Activated naive CD4-positive, alpha-beta T cell treated with anti-CD3 and anti-CD28 coated beads, Interleukin-2, amount 10 ng/mL, durations not matched to agents 7 days and 5 days (primary cell): ENCODE measurements at regions not wholly inside any gene's neighbourhood (a gene's known extent, or its start where the extent isn't known, plus 50 kb on each side); places are given as distances from the start of the nearest gene placed in this dataset.

ENCODE experiments used
- CTCF ChIA-PET: fragments of 350-600 bp; sonication (Branson Sonifier 250); formaldehyde crosslinking; loops from one replicate; lab custom pipeline; 2021; ENCODE audit warnings: antibody characterized with exemption; lab: Charles Lee
- DNase-seq: peaks from one replicate; pipeline ENCODE4 v3.0.0-alpha.2; 2020
- H3K27ac Mint-ChIP-seq: one replicate; pipeline ENCODE4 v1.8.0; 2021; ENCODE audit warnings: mild to moderate bottlenecking, moderate library complexity, mixed read lengths
- H3K27me3 Mint-ChIP-seq: one replicate; pipeline ENCODE4 v1.8.0; 2021; ENCODE audit warnings: mild to moderate bottlenecking, mixed read lengths
- H3K36me3 Mint-ChIP-seq: one replicate; pipeline ENCODE4 v1.8.0; 2021; ENCODE audit warnings: mixed read lengths
- H3K4me1 Mint-ChIP-seq: one replicate; pipeline ENCODE4 v1.8.0; 2021; ENCODE audit warnings: mixed read lengths
- H3K4me3 Mint-ChIP-seq: one replicate; pipeline ENCODE4 v1.8.0; 2021; ENCODE audit warnings: mild to moderate bottlenecking, moderate library complexity, mixed read lengths
- H3K9me3 Mint-ChIP-seq: one replicate; pipeline ENCODE4 v1.8.0; 2021; ENCODE audit warnings: mixed read lengths

DNA sequence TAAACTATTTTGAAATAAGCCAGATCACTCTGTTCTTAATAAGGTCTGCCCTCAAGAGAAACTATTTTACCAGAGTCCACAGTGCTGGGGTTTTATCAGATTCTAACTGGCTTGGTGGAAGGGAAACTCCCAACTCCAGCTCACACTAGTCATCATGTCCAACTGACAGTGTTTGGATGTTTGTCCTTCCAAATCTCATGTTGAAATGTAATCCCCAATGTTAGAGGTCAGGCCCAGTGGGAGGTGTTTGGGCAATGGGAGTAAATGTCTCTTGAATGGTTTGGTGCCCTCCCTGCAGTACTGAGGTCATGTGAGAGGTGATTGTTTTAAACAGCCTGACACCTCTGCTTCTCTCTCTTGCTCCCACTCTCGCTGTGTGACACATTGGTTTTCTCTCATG is 1301.0 kb upstream of the CDH8 start:
- Mint-ChIP-seq H3K9me3 (peaks cover 9% of the 10 kb centered on the region), H3K4me1 (no peaks in the 10 kb centered on the region), H3K4me3 (no peak overlapping the region), H3K27ac (no peak overlapping the region), H3K27me3 (no peaks in the 10 kb centered on the region), H3K36me3 (no peaks in the 10 kb centered on the region)
- CTCF ChIA-PET, result no interaction called here
- DNase-seq, result no peak

DNA sequence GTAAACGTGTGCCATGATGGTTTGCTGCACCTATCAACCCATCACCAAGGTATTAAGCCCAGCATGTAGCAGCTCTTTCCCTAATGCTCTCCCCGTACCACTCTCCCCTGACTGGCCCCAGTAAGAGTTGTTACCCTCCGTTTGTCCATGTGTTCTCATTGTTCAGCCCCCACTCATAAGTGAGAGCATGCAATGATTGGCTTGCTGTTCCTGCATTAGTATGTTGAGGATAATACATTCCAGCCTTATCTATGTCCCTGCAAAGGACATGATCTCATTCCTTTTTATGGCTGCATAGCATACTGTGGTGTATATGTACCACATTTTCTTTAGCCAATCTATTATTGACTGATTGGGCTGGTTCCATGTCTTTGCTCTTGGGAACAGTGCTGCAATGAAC is 1294.9 kb upstream of the CDH8 start:
- CTCF ChIA-PET, result no interaction called here
- no peaks in the 10 kb centered on the region for H3K27me3 Mint-ChIP-seq
- H3K36me3 Mint-ChIP-seq, result no peaks in the 10 kb centered on the region
- H3K9me3 Mint-ChIP-seq, result peaks cover 11% of the 10 kb centered on the region
- DNase-seq, result no peak
- H3K4me1 Mint-ChIP-seq, result no peaks in the 10 kb centered on the region
- no peak overlapping the region for H3K4me3 Mint-ChIP-seq
- no peak overlapping the region for H3K27ac Mint-ChIP-seq

DNA sequence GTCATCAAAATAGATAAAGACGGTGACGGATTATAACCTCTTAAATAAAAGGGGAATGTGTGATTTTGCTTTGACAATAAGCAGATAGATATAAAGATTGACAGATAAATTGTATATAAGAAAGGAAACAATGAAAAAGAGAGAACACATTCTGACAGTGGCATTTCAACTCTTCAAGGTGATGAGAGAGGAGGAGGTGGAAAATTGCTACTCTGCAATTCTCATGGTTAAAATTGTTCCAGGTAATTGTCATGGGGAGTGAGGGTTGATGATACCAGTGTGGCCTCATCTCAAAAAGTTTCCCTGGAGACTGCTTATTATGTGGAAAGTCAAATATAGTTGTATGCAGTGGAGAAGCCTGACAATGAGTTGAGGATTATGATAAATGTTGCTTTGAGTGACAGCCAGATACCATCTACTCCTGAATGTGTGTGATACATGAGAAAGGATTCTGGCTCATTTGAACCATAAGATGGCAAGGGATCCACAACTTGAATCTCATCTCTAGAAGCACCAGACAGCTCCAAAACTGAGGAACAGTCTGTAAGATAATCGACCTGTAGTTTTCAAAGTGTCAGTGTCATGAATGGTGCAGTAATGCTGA is 1290.6 kb upstream of the CDH8 start:
- CTCF ChIA-PET, result no interaction called here
- DNase-seq, result no peak
- H3K4me1 Mint-ChIP-seq, result no peaks in the 10 kb centered on the region
- no peak overlapping the region for H3K4me3 Mint-ChIP-seq
- H3K27ac Mint-ChIP-seq, result no peak overlapping the region
- H3K36me3 Mint-ChIP-seq, result no peaks in the 10 kb centered on the region
- no peaks in the 10 kb centered on the region for H3K27me3 Mint-ChIP-seq
- H3K9me3 Mint-ChIP-seq, result peaks cover 7% of the 10 kb centered on the region

DNA sequence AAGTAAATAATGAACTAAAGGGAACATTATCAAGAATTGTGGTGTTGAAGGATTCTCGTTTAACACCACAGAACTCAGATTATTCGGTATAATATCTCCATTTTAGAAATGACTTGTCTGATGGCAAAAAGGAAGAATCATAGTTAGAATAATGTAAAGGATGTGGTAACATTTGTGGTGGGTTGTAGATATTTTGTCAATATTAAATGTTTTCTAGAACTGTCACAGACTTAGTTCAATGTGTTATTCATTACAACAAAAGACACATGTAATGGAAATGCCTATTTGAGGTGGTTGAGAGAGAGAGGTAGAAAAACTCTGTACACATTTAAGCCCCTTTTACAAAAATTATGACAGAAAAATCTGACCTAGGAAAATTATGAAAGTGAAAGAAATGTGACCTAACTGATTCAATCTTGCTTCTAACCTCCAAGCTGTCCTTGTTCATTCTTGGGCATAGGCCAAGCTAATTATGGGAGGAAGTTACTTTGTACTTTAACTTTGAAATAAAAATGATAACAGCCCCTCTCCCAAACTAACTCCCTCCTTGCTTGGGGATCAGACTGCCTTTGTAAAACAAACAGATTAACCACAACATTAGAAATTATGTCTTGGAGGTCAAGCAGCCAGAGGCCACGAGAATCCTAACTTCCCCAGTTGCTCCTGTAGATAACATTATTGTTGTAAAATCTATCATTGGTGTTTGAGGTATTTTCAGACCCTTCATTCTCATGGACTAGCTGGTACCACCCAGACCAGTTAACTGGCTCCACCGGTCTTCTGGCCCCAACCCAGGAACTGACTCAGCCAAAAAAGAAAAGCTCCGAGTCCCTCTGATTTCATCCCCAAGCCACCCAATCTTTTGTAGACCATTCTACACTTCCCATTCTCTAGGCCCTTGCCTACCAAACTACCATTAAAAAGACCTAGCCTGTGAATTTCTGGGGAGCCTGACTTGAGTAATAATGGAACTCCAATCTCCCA is 1287.8 kb upstream of the CDH8 start:
- H3K4me1 Mint-ChIP-seq, result no peaks in the 10 kb centered on the region
- no peak overlapping the region for H3K27ac Mint-ChIP-seq
- H3K9me3 Mint-ChIP-seq, result peaks cover 11% of the 10 kb centered on the region
- no peak for DNase-seq
- no peaks in the 10 kb centered on the region for H3K27me3 Mint-ChIP-seq
- CTCF ChIA-PET, result no interaction called here
- no peak overlapping the region for H3K4me3 Mint-ChIP-seq
- no peaks in the 10 kb centered on the region for H3K36me3 Mint-ChIP-seq

DNA sequence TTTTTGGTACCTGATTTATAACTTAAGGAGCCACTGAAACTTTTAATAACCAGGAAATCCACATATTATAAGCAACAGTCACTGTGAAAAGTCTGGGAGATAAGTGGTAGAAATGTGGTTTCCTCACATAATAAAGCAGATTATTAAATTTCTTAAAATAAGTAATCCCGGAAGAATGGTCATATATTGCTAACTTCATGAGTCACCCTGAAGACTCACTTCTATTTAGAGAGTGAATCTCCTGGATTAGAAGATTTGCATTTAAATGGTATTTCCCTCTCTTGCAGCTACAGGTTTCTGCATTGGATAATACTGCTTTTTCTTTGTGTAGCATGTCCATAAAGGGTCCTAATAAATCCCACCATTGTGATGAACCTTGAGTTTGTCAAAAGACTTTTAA is 1286.8 kb upstream of the CDH8 start:
- CTCF ChIA-PET, result no interaction called here
- Mint-ChIP-seq H3K9me3 (peaks cover 17% of the 10 kb centered on the region), H3K27me3 (no peaks in the 10 kb centered on the region), H3K36me3 (no peaks in the 10 kb centered on the region), H3K4me3 (no peak overlapping the region), H3K4me1 (no peaks in the 10 kb centered on the region), H3K27ac (no peak overlapping the region)
- no peak for DNase-seq

DNA sequence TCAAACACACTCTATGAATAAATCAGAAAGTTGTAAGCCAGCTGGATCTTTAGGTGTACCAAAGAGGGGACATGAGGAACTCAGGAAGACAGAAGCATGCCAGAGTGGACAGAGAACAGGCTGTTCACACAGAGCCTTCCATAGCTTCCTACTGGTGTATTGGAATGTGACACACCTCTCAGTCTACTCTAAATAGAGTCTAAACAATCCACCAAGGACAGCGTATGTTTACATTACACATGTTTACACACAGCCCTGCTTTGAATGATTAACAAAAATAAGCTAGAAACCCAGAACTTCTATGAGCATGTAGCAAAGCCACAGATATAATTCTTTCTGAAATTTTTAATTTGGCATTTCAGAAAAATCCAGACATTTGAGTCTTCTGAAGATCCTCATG is 1279.0 kb upstream of the CDH8 start:
- no peaks in the 10 kb centered on the region for H3K36me3 Mint-ChIP-seq
- H3K4me3 Mint-ChIP-seq, result no peak overlapping the region
- peaks cover 17% of the 10 kb centered on the region for H3K9me3 Mint-ChIP-seq
- no peaks in the 10 kb centered on the region for H3K4me1 Mint-ChIP-seq
- H3K27me3 Mint-ChIP-seq, result no peaks in the 10 kb centered on the region
- no peak for DNase-seq
- no peak overlapping the region for H3K27ac Mint-ChIP-seq
- CTCF ChIA-PET, result no interaction called here

DNA sequence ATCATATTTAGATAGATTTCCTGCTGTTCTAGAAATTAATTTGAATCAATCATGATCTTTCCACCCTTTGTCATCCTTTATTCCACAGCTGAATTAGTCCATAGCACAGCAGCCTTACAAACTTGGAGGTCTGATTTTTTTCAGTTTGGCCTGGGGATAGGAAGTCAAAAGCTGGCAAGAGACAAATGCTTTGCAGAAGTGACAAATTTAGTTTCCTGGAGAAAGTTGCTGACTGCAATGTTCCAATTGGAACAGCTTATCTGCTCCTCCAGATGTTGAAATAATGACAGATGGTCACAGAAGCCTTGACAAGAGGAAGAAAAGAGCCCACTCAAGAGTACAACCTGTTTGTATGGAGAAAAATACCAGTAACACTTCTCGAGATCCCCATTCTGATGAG is 1276.1 kb upstream of the CDH8 start:
- CTCF ChIA-PET, result no interaction called here
- no peak for DNase-seq
- H3K27me3 Mint-ChIP-seq, result no peaks in the 10 kb centered on the region
- no peaks in the 10 kb centered on the region for H3K4me1 Mint-ChIP-seq
- H3K27ac Mint-ChIP-seq, result no peak overlapping the region
- H3K36me3 Mint-ChIP-seq, result no peaks in the 10 kb centered on the region
- H3K4me3 Mint-ChIP-seq, result no peak overlapping the region
- peaks cover 9% of the 10 kb centered on the region for H3K9me3 Mint-ChIP-seq

DNA sequence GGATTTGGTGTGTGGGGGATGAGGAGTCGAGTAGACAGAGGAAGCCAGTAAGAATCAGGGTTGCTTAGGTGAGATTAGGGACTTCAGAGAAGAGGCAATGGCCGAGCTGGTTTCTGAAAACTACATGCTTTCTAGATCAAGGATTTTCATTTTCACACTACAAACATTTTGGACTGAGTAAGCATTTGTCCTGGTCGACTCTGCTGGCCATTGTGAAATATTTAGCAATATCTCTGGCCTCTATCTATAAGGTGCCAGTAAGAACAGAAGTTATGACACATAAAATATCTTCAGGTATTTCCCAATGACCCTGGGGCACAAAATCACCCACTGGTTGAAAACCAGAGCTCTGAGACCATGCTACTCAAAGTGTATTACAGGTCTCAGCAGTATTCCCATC is 1275.1 kb upstream of the CDH8 start:
- H3K9me3 Mint-ChIP-seq, result peaks cover 8% of the 10 kb centered on the region
- no peak for DNase-seq
- H3K27ac Mint-ChIP-seq, result no peak overlapping the region
- no peaks in the 10 kb centered on the region for H3K4me1 Mint-ChIP-seq
- H3K27me3 Mint-ChIP-seq, result no peaks in the 10 kb centered on the region
- CTCF ChIA-PET, result no interaction called here
- no peak overlapping the region for H3K4me3 Mint-ChIP-seq
- H3K36me3 Mint-ChIP-seq, result no peaks in the 10 kb centered on the region

DNA sequence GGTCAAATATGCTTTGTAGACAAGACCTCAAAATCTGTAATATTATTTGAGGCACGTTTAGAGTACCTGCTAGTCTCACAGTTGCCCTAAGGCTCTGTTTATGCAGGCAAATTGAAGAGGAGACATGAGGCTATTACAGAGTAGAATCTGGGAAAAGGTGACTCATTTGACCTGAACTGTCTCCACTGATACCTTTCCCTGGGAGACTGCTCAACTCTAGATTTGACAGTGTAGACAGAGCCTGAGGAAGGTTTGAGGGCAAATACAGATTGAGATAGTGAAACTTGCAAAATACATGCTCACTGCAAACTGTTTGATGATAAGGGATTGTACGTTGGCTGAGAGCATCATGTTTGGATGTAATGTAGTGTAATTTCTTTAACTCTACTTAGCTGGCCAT is 1266.6 kb upstream of the CDH8 start:
- Mint-ChIP-seq H3K4me3 (no peak overlapping the region), H3K27ac (no peak overlapping the region), H3K4me1 (no peaks in the 10 kb centered on the region), H3K9me3 (peaks cover 7% of the 10 kb centered on the region), H3K36me3 (no peaks in the 10 kb centered on the region), H3K27me3 (no peaks in the 10 kb centered on the region)
- no peak for DNase-seq
- CTCF ChIA-PET, result no interaction called here

DNA sequence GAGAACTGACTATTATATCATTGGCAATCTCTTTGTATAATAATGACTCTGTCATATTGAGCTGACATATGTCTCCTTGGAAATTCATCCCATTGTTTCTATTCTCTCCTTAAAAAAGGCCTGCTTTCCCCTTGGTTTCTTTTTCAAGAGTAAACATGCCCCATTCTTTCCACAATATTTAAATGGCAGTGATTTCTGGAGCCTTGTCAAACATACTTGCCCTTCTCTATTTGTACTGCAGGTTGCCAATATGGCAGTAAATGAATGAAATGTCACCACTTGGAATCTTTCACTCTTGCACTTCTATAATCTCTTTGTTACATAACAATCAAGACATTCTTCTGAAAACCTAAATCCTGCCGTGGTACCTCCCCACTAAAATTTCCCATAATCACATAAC is 1265.1 kb upstream of the CDH8 start:
- no peaks in the 10 kb centered on the region for H3K27me3 Mint-ChIP-seq
- no peaks in the 10 kb centered on the region for H3K4me1 Mint-ChIP-seq
- DNase-seq, result no peak
- no peaks in the 10 kb centered on the region for H3K36me3 Mint-ChIP-seq
- no peak overlapping the region for H3K27ac Mint-ChIP-seq
- CTCF ChIA-PET, result no interaction called here
- H3K4me3 Mint-ChIP-seq, result no peak overlapping the region
- H3K9me3 Mint-ChIP-seq, result peaks cover 7% of the 10 kb centered on the region

DNA sequence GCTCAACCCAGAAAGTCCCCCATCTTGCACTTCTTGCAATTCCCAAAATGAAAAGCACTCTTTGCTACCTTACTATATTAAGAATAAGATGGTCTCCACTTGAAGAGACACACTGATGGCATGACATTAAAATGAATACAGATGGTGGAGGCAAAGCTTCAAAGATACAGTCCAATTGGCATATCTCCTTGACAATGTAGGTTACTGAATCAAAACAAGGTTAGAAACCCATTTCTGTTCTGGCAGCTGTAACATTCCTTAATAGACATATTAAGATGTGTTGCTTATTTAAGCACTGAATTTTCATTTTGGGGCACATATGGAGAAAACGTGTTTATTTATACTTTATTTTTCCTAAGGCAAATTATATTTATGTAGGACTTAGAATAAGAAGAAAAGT is 1262.8 kb upstream of the CDH8 start:
- no peaks in the 10 kb centered on the region for H3K36me3 Mint-ChIP-seq
- no peaks in the 10 kb centered on the region for H3K27me3 Mint-ChIP-seq
- H3K27ac Mint-ChIP-seq, result no peak overlapping the region
- no peaks in the 10 kb centered on the region for H3K4me1 Mint-ChIP-seq
- CTCF ChIA-PET, result no interaction called here
- DNase-seq, result no peak
- no peak overlapping the region for H3K4me3 Mint-ChIP-seq
- H3K9me3 Mint-ChIP-seq, result peaks cover 6% of the 10 kb centered on the region

DNA sequence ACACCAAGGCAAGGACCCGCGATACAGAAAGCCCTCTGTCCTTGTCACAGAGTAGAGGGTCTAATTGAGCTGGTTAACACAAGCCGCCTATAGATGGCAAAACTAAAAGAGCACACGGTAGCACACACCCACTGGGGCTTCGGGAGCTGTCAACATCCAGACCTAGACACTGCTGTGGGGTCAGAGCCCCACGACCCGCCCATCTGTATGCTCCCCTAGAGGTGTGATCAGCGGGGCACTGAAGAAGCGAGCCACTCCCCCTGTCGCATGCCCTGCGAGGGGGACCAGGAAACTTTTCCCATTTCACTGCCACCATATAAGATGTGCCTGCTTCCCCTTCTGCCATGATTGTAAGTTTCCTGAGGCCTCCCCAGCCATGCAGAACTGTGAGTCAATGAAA is 1255.8 kb upstream of the CDH8 start:
- DNase-seq, result no peak
- Mint-ChIP-seq H3K27ac (no peak overlapping the region), H3K4me3 (no peak overlapping the region), H3K9me3 (peaks cover 7% of the 10 kb centered on the region), H3K27me3 (no peaks in the 10 kb centered on the region), H3K36me3 (no peaks in the 10 kb centered on the region), H3K4me1 (no peaks in the 10 kb centered on the region)
- CTCF ChIA-PET, result no interaction called here

DNA sequence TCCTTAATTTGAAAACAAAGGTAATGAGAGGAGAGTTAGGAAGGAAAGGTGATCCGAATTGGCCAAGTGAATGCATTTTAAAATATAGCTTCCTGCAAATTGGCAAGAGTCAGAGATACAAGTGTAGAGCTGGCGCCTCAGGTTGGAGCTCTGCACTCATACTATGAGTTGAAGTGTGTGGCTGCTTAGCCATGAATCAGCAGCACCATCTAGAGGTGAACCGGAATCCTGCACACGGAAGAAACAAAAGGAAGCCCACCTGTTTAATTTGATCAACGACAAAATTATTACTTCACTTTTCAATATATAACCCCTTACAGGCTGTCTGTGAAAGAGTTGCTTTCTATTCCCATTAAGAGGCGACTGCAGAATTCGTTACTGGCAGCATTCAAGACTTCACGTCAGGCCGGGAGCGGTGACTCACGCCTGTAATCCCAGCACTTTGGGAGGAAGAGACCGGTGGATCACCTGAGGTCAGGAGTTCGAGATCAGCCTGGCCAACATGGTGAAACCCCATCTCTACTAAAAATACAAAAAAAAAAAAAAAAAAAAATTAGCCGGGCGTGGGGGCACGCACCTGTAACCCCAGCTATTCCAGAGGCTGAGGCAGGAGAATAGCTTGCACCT is 1253.7 kb upstream of the CDH8 start:
- DNase-seq, result no peak
- H3K27ac Mint-ChIP-seq, result no peak overlapping the region
- no peaks in the 10 kb centered on the region for H3K27me3 Mint-ChIP-seq
- CTCF ChIA-PET, result no interaction called here
- no peaks in the 10 kb centered on the region for H3K4me1 Mint-ChIP-seq
- no peaks in the 10 kb centered on the region for H3K36me3 Mint-ChIP-seq
- H3K4me3 Mint-ChIP-seq, result no peak overlapping the region
- H3K9me3 Mint-ChIP-seq, result peaks cover 5% of the 10 kb centered on the region

DNA sequence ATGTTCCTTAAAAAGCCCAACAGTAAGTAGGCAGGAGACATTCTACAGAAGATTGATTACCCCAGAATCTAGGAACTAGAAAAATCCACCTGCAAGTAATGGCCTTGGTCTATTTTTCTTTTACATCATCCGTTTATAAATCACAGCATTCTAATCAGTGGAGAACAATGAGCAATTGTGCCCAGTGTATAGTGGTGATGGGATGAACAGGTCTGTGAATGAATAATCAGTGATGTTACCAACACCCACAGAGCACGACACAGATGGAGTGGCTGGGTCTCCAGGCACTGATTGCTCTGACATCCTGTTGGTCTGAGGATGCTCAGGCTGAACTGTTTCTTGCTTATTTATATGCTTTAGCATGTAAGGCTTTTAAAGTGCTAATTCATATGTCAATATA is 1251.2 kb upstream of the CDH8 start:
- Mint-ChIP-seq H3K36me3 (no peaks in the 10 kb centered on the region), H3K9me3 (peaks cover 3% of the 10 kb centered on the region)
- CTCF ChIA-PET, result no interaction called here

DNA sequence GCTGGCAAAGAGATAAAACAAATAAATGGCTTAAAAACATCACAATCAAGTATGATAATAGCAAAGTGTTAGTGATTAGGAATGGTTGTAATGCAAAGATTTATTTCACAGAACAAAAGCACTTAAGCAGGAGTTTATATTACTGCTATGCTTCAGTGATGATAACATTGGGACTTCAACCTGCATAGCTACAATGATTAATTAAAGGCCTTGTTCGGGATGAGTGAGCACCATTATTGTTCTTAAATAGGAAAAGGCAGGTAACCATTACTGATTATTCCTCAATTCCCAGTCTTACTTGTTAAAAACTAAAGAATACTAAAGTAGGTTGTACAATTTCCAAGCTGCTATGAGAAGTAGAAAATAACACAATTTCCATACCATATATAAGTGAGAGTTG is 1247.5 kb upstream of the CDH8 start:
- DNase-seq, result no peak
- Mint-ChIP-seq H3K4me1 (no peaks in the 10 kb centered on the region), H3K36me3 (no peaks in the 10 kb centered on the region), H3K27me3 (no peaks in the 10 kb centered on the region), H3K9me3 (no peaks in the 10 kb centered on the region), H3K4me3 (no peak overlapping the region), H3K27ac (no peak overlapping the region)
- CTCF ChIA-PET, result no interaction called here

More for the DNA sequence above, 1251.2 kb upstream of the CDH8 start:
- H3K27ac Mint-ChIP-seq, result no peak overlapping the region
- no peaks in the 10 kb centered on the region for H3K27me3 Mint-ChIP-seq
- H3K4me3 Mint-ChIP-seq, result no peak overlapping the region
- no peak for DNase-seq
- H3K4me1 Mint-ChIP-seq, result no peaks in the 10 kb centered on the region
